SK-N-SH (cell line): ENCODE measurements at regions not wholly inside any gene's neighbourhood (a gene's known extent, or its start where the extent isn't known, plus 50 kb on each side); places are given as distances from the start of the nearest gene placed in this dataset.

Experiments
- CTCF ChIA-PET: fragments of 300-600, 350-600 bp; formaldehyde crosslinking; extraction: SDS; loops from one replicate; lab custom pipeline; 2021; lab: Yijun Ruan, JAX
- POLR2A ChIA-PET: fragments of 350-600 bp; sonication (Branson Sonifier 250); formaldehyde crosslinking; extraction: SDS; loops from one replicate; lab custom pipeline; 2020; ENCODE audit warnings: antibody characterized with exemption, inconsistent platforms; lab: Yijun Ruan, JAX
- DNase-seq: peaks from one replicate; pipeline ENCODE4 v3.0.0; 2012
- H2AFZ ChIP-seq: fragments of 200-600 bp; sonication (generic); 2 replicates; pipeline ENCODE4 v1.8.1; 2016; ENCODE audit warnings: antibody characterized with exemption, mild to moderate bottlenecking, low read depth
- H3F3A ChIP-seq: fragments of 200-600 bp; sonication (generic); replicated peaks from 2 replicates; pipeline ENCODE3; 2016; ENCODE audit warnings: antibody characterized with exemption, mild to moderate bottlenecking; ENCODE audit not compliant: insufficient read depth
- H3K27ac ChIP-seq, 2 experiments: fragments of 200-500 bp in 1 of 2; fragments of 200-600 bp in 1 of 2; sonication (Bioruptor generic) in 1 of 2; sonication (generic), shearing (Covaris generic) in 1 of 2; 2 replicates each; pipeline versions ENCODE4 v1.5.1 to v1.6.1; 2014 to 2016; ENCODE audit warnings: low read depth in 2 of 2, inconsistent platforms in 1 of 2, low read length in 1 of 2, mild to moderate bottlenecking in 1 of 2, mixed read lengths in 1 of 2
- H3K27me3 ChIP-seq: fragments of 200-600 bp; sonication (generic), shearing (Covaris generic); 2 replicates; pipeline ENCODE4 v1.6.1; 2016; ENCODE audit warnings: mixed run types; ENCODE audit not compliant: insufficient read depth
- H3K36me3 ChIP-seq, 2 experiments: fragments of 200-500 bp in 1 of 2; fragments of 200-600 bp in 1 of 2; sonication (Bioruptor generic) in 1 of 2; sonication (generic) in 1 of 2; replicated peaks in 1 of 2; 2 replicates each; pipeline versions ENCODE3 to v1.5.1; 2014 to 2016; ENCODE audit warnings: low read length in 1 of 2, mild to moderate bottlenecking in 1 of 2; ENCODE audit not compliant: insufficient read depth in 2 of 2, control insufficient read depth in 1 of 2
- H3K4me1 ChIP-seq, 2 experiments: fragments of 200-500 bp in 1 of 2; fragments of 200-600 bp in 1 of 2; sonication (Bioruptor generic) in 1 of 2; sonication (generic), shearing (Covaris generic) in 1 of 2; 2 replicates each; pipeline versions ENCODE4 v1.5.1 to v1.6.1; 2014 to 2016; ENCODE audit warnings: low read depth in 1 of 2, low read length in 1 of 2, mixed run types in 1 of 2; ENCODE audit not compliant: insufficient read depth in 2 of 2, control insufficient read depth in 1 of 2
- H3K4me2 ChIP-seq: fragments of 200-600 bp; sonication (generic), shearing (Covaris generic); 2 replicates; pipeline ENCODE4 v1.6.1; 2017; ENCODE audit warnings: mixed run types
- H3K4me3 ChIP-seq, 2 experiments: fragments of 200-500 bp in 1 of 2; fragments of 200-600 bp in 1 of 2; sonication (Bioruptor generic) in 1 of 2; sonication (generic), shearing (Covaris generic) in 1 of 2; 2 replicates each; pipeline versions ENCODE4 v1.5.1 to v1.8.1; 2014 to 2016; ENCODE audit warnings: low read depth in 2 of 2, inconsistent platforms in 1 of 2, low read length in 1 of 2, mild to moderate bottlenecking in 1 of 2, mixed read lengths in 1 of 2, moderate library complexity in 1 of 2
- H3K79me2 ChIP-seq: fragments of 200-600 bp; sonication (generic); 2 replicates; pipeline ENCODE4 v1.8.1; 2017; ENCODE audit warnings: mild to moderate bottlenecking; ENCODE audit not compliant: insufficient read depth
- H3K9ac ChIP-seq: fragments of 200-600 bp; sonication (generic); 2 replicates; pipeline ENCODE4 v1.6.1; 2017; ENCODE audit warnings: mixed run types
- H3K9me2 ChIP-seq: fragments of 200-600 bp; sonication (generic); 2 replicates; pipeline ENCODE4 v1.6.1; 2017; ENCODE audit warnings: mixed run types
- H3K9me3 ChIP-seq: fragments of 200-600 bp; sonication (generic); 2 replicates; pipeline ENCODE4 v1.6.1; 2017; ENCODE audit warnings: mixed run types, mild to moderate bottlenecking, moderate library complexity
- H4K20me1 ChIP-seq: fragments of 200-600 bp; sonication (generic); 2 replicates; pipeline ENCODE4 v1.6.1; 2017; ENCODE audit warnings: mild to moderate bottlenecking, mixed run types; ENCODE audit not compliant: insufficient read depth
- CHD2 ChIP-seq: fragments of 150-350 bp; IDR thresholded peaks from 2 replicates; pipeline ENCODE4 v1.6.1; 2018; ENCODE audit warnings: low read length; ENCODE audit not compliant: partially characterized antibody
- FOXM1 ChIP-seq: IDR thresholded peaks from 2 replicates; pipeline ENCODE4 v1.4.0; 2012; ENCODE audit warnings: low read depth, mild to moderate bottlenecking
- GABPA ChIP-seq: IDR thresholded peaks from 2 replicates; pipeline ENCODE4 v1.4.0; 2012; ENCODE audit warnings: low read depth, mild to moderate bottlenecking
- GATA2 ChIP-seq: sonication (generic); formaldehyde crosslinking; IDR thresholded peaks from 2 replicates; pipeline ENCODE4 v1.5.0; 2020; ENCODE audit warnings: mild to moderate bottlenecking, missing genetic modification reagents
- JUND ChIP-seq: IDR thresholded peaks from 2 replicates; pipeline ENCODE4 v1.4.0; 2012
- MEF2A ChIP-seq: IDR thresholded peaks from 2 replicates; pipeline ENCODE4 v1.4.0; 2012; ENCODE audit warnings: low read depth, borderline replicate concordance
- NFIC ChIP-seq: IDR thresholded peaks from 2 replicates; pipeline ENCODE4 v1.4.0; 2012; ENCODE audit warnings: borderline replicate concordance
- NRF1 ChIP-seq: IDR thresholded peaks from 2 replicates; pipeline ENCODE4 v1.6.1; 2012; ENCODE audit warnings: low read depth, mild to moderate bottlenecking, low read length
- POLR2AphosphoS5 ChIP-seq: IDR thresholded peaks from 2 replicates; pipeline ENCODE4 v1.6.1; 2012; ENCODE audit warnings: low read depth, low read length
- RFX5 ChIP-seq: IDR thresholded peaks from 2 replicates; pipeline ENCODE4 v1.6.1; 2012; ENCODE audit warnings: mild to moderate bottlenecking, improper control_type of control experiment, low read length
- RXRA ChIP-seq: IDR thresholded peaks from 2 replicates; pipeline ENCODE4 v1.4.0; 2012; ENCODE audit warnings: low read depth, mild to moderate bottlenecking, borderline replicate concordance
- SIN3A ChIP-seq: IDR thresholded peaks from 2 replicates; pipeline ENCODE4 v1.6.1; 2012; ENCODE audit warnings: low read depth, mild to moderate bottlenecking, low read length, moderate library complexity, borderline replicate concordance
- SMC3 ChIP-seq: IDR thresholded peaks from 2 replicates; pipeline ENCODE4 v1.6.1; 2012; ENCODE audit warnings: low read depth, low read length, improper control_type of control experiment
- TAF1 ChIP-seq: IDR thresholded peaks from 2 replicates; pipeline ENCODE4 v1.6.1; 2012; ENCODE audit warnings: low read depth, mild to moderate bottlenecking, low read length, moderate library complexity, borderline replicate concordance
- TCF12 ChIP-seq: IDR thresholded peaks from 2 replicates; pipeline ENCODE4 v1.4.0; 2012
- TEAD4 ChIP-seq: IDR thresholded peaks from 2 replicates; pipeline ENCODE4 v1.4.0; 2012; ENCODE audit warnings: mild to moderate bottlenecking, borderline replicate concordance; ENCODE audit not compliant: insufficient read depth
- USF2 ChIP-seq: fragments of 150-350 bp; IDR thresholded peaks from 2 replicates; pipeline ENCODE4 v1.6.1; 2017; ENCODE audit warnings: antibody characterized with exemption, low read length, low read depth, borderline replicate concordance
- YY1 ChIP-seq: IDR thresholded peaks from 2 replicates; pipeline ENCODE4 v1.4.0; 2012; ENCODE audit warnings: low read depth, mild to moderate bottlenecking
- WGBS: methylation state at CpG from one replicate; pipeline ENCODE4 v1.1.6; 2017; ENCODE audit warnings: low lambda C conversion rate; 5-methylcytosine and 5-hydroxymethylcytosine counted together
- TF ChIP-seq, protein P1 (sequence below): IDR thresholded peaks from 2 replicates; pipeline ENCODE4; 2012
- TF ChIP-seq, protein P2 (sequence below): IDR thresholded peaks from 2 replicates; pipeline ENCODE4 v1.6.1; 2012; ENCODE audit warnings: mild to moderate bottlenecking, low read depth, low read length, moderate library complexity

GRCh38 chr9:118670011-118670953 is 699.0 kb downstream of the BRINP1 start:
- H3K4me1 ChIP-seq, result no peaks in the 10 kb centered on the region
- no peak overlapping the region for H3K4me3 ChIP-seq
- no peak overlapping the region for H3K9ac ChIP-seq
- ChIA-PET CTCF (no interaction called here), POLR2A (no interaction called here)
- no peak for DNase-seq
- no peak overlapping the region for H2AFZ ChIP-seq
- H3K27me3 ChIP-seq, result no peaks in the 10 kb centered on the region
- no peaks in the 10 kb centered on the region for H3F3A ChIP-seq
- no peak for TF ChIP-seq GABPA
- H3K4me2 ChIP-seq, result no peak overlapping the region
- no peaks in the 10 kb centered on the region for H3K36me3 ChIP-seq
- WGBS, result 49% methylated on average over 11 of the region's 11 CpGs
- H4K20me1 ChIP-seq, result no peaks in the 10 kb centered on the region
- no peak overlapping the region for H3K27ac ChIP-seq
- no peaks in the 10 kb centered on the region for H3K9me3 ChIP-seq
- H3K9me2 ChIP-seq, result no peaks in the 10 kb centered on the region
- H3K79me2 ChIP-seq, result no peaks in the 10 kb centered on the region

- Histone ChIP-seq H3K36me3 (no peaks in the 10 kb centered on the region), H3K27me3 (no peaks in the 10 kb centered on the region), H3K9ac (no peak overlapping the region), H3K4me2 (no peak overlapping the region)
- TF ChIP-seq, protein P1, sequence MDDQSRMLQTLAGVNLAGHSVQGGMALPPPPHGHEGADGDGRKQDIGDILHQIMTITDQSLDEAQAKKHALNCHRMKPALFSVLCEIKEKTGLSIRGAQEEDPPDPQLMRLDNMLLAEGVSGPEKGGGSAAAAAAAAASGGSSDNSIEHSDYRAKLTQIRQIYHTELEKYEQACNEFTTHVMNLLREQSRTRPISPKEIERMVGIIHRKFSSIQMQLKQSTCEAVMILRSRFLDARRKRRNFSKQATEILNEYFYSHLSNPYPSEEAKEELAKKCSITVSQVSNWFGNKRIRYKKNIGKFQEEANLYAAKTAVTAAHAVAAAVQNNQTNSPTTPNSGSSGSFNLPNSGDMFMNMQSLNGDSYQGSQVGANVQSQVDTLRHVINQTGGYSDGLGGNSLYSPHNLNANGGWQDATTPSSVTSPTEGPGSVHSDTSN, result no peak
- TF ChIP-seq TAF1 (no peak), SIN3A (no peak), CHD2 (no peak), GATA2 (CRISPR knock-in tag) (no peak), NFIC (no peak), SMC3 (no peak), JUND (no peak), TCF12 (no peak), MEF2A (no peak), TEAD4 (no peak), YY1 (no peak), RFX5 (no peak), POLR2AphosphoS5 (no peak), USF2 (no peak), NRF1 (no peak), RXRA (no peak), FOXM1 (no peak)
- TF ChIP-seq, protein P2, sequence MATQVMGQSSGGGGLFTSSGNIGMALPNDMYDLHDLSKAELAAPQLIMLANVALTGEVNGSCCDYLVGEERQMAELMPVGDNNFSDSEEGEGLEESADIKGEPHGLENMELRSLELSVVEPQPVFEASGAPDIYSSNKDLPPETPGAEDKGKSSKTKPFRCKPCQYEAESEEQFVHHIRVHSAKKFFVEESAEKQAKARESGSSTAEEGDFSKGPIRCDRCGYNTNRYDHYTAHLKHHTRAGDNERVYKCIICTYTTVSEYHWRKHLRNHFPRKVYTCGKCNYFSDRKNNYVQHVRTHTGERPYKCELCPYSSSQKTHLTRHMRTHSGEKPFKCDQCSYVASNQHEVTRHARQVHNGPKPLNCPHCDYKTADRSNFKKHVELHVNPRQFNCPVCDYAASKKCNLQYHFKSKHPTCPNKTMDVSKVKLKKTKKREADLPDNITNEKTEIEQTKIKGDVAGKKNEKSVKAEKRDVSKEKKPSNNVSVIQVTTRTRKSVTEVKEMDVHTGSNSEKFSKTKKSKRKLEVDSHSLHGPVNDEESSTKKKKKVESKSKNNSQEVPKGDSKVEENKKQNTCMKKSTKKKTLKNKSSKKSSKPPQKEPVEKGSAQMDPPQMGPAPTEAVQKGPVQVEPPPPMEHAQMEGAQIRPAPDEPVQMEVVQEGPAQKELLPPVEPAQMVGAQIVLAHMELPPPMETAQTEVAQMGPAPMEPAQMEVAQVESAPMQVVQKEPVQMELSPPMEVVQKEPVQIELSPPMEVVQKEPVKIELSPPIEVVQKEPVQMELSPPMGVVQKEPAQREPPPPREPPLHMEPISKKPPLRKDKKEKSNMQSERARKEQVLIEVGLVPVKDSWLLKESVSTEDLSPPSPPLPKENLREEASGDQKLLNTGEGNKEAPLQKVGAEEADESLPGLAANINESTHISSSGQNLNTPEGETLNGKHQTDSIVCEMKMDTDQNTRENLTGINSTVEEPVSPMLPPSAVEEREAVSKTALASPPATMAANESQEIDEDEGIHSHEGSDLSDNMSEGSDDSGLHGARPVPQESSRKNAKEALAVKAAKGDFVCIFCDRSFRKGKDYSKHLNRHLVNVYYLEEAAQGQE, result no peak
- TF ChIP-seq, all 33 proteins: peak for 0
- ChIA-PET POLR2A (no interaction called here), CTCF (no interaction called here)
- DNase-seq, result no peak
- Histone ChIP-seq H3F3A (no peaks in the 10 kb centered on the region), H3K9me2 (no peaks in the 10 kb centered on the region), H3K9me3 (no peaks in the 10 kb centered on the region), H3K4me3 (no peak overlapping the region), H2AFZ (no peak overlapping the region), H3K79me2 (no peaks in the 10 kb centered on the region), H4K20me1 (no peaks in the 10 kb centered on the region), H3K27ac (no peak overlapping the region), H3K4me1 (no peaks in the 10 kb centered on the region)
- 63% methylated on average over 5 of the region's 5 CpGs for WGBS
These were observed 694.3 kb downstream of the BRINP1 start for GRCh38 chr9:118674942-118675341.
